Effector memory CD4-positive, alpha-beta T cell (primary cell): ENCODE measurements at regions not wholly inside any gene's neighbourhood (a gene's known extent, or its start where the extent isn't known, plus 50 kb on each side); places are given as distances from the start of the nearest gene placed in this dataset.

Experiments used
- DNase-seq, 3 donors: peaks; one replicate each; pipeline ENCODE4 v3.0.0-alpha.2; 2020
- H3K27ac ChIP-seq: 2 replicates; pipeline ENCODE4 v1.7.0; 2013; ENCODE audit warnings: mild to moderate bottlenecking, low read length, moderate library complexity; ENCODE audit not compliant: insufficient read depth, poor library complexity, severe bottlenecking
- H3K27me3 ChIP-seq: replicated peaks from 2 replicates; pipeline ENCODE4 v1.7.0; 2013; ENCODE audit warnings: mild to moderate bottlenecking, low read length; ENCODE audit not compliant: insufficient read depth, control insufficient read depth, poor library complexity, severe bottlenecking
- H3K36me3 ChIP-seq: 2 replicates; pipeline ENCODE4 v1.7.0; 2013; ENCODE audit warnings: mild to moderate bottlenecking, low read length, moderate library complexity; ENCODE audit not compliant: control insufficient read depth, insufficient read depth
- H3K4me1 ChIP-seq: 2 replicates; pipeline ENCODE4 v1.7.0; 2013; ENCODE audit warnings: low read length, mild to moderate bottlenecking; ENCODE audit not compliant: control insufficient read depth, insufficient read depth, poor library complexity, severe bottlenecking
- H3K4me3 ChIP-seq: 2 replicates; pipeline ENCODE4 v1.7.0; 2013; ENCODE audit warnings: low read length, low read depth, mild to moderate bottlenecking; ENCODE audit not compliant: insufficient read depth, poor library complexity, severe bottlenecking
- H3K9me3 ChIP-seq: 2 replicates; pipeline ENCODE4 v1.7.0; 2013; ENCODE audit warnings: mild to moderate bottlenecking, low read length, moderate library complexity; ENCODE audit not compliant: control insufficient read depth

DNA sequence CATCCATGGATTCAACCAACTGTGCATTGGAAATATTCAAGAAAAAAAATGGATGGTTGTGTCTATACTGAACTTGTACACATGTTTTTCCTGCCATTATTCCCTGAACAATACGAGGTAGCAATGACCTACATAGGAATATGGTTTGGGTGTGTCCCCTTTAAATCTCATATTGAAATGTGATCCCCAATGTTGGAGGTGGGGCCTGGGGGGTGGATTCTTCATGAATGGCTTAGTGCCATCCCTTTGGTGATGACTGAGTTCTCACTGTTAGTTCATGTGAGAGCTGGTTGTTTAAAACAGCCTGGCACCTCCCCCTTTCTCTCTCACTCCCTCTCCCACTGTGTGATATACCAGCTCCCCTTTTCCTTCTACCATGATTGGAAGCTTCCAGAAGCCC, 139.8 kb upstream of the BACH2 start:
- Histone ChIP-seq H3K36me3 (no peaks in the 10 kb centered on the region), H3K4me1 (no peaks in the 10 kb centered on the region), H3K27ac (no peak overlapping the region), H3K4me3 (no peak overlapping the region), H3K9me3 (no peaks in the 10 kb centered on the region), H3K27me3 (no peaks in the 10 kb centered on the region)
- no peak for DNase-seq

DNA sequence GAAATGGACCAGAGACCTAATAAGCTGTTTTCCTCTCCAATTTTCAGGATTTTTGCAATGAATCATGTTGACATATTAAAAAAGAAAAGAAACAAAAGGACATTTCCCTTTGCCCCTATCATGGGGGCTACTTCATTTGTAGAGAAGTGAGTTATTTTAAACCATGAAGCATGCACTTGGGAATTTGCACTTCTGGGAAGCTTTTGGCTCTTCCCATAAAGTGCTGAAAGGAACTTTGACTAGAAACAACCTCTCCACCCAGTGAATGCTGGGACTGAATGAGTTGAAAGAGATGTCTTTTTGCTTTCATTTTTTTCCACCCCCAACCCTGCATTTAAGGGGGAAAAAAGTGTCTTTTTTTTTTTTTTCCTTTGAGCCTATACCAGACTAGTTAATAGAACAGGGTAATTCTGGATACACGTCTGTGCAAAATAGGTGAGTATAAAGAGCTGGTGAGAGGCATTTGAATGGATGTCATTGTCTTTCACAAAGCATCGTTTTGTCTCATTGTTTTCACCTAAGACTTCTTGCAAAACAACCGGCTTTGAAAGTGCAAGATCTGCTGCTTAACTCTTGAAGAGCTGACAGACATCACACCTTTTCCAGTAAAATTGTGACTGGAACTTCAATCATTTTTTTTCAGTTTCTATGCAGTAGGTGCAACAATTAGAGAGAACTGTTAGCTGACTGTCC, 138.7 kb upstream of the BACH2 start:
- Histone ChIP-seq H3K36me3 (no peaks in the 10 kb centered on the region), H3K4me3 (no peak overlapping the region), H3K27me3 (no peaks in the 10 kb centered on the region), H3K9me3 (no peaks in the 10 kb centered on the region), H3K4me1 (no peaks in the 10 kb centered on the region), H3K27ac (no peak overlapping the region)
- DNase-seq, result no peak

DNA sequence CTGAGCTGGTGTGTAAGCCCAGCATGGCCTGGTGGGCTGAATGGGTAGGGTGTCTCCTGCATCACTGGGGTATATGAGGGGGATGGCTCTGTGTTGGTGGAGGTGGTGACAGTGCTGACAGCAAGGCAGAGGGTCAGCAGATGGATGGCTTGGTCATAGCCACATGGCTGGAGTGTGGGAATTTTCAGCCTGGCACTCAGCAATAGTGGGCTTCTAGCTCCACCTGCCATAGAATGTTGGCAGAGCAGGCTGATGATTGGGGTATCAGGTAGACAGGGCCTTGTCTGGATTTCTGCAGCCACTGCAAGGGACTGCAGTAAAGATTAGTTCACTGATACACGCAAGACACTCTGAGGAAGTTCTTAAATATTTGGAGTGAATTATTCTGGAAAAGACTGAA, 137.5 kb upstream of the BACH2 start:
- Histone ChIP-seq H3K4me1 (no peaks in the 10 kb centered on the region), H3K27ac (no peak overlapping the region), H3K36me3 (no peaks in the 10 kb centered on the region), H3K9me3 (no peaks in the 10 kb centered on the region), H3K4me3 (no peak overlapping the region), H3K27me3 (no peaks in the 10 kb centered on the region)
- no peak for DNase-seq

DNA sequence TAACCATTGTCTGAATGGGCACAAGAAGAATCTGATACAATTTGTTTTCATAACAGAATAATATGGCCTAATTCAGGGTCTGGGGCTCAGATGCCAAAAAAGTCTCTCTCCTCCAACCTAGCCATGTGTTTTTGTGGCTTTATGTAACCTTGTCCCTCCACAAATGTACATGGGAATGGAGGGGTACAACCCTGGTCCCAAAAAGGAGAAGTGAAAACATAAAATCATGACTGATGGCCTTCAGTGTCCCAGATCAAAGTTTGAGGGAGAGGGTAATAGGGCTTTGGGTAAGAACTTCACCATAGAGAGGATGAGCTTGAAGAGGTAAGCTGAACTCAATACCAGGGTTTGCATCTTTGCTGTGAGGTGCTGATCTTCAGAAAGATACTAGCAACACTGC, 136.3 kb upstream of the BACH2 start:
- Histone ChIP-seq H3K9me3 (no peaks in the 10 kb centered on the region), H3K4me3 (no peak overlapping the region), H3K27ac (no peak overlapping the region), H3K4me1 (no peaks in the 10 kb centered on the region), H3K36me3 (no peaks in the 10 kb centered on the region), H3K27me3 (no peaks in the 10 kb centered on the region)
- no peak for DNase-seq

DNA sequence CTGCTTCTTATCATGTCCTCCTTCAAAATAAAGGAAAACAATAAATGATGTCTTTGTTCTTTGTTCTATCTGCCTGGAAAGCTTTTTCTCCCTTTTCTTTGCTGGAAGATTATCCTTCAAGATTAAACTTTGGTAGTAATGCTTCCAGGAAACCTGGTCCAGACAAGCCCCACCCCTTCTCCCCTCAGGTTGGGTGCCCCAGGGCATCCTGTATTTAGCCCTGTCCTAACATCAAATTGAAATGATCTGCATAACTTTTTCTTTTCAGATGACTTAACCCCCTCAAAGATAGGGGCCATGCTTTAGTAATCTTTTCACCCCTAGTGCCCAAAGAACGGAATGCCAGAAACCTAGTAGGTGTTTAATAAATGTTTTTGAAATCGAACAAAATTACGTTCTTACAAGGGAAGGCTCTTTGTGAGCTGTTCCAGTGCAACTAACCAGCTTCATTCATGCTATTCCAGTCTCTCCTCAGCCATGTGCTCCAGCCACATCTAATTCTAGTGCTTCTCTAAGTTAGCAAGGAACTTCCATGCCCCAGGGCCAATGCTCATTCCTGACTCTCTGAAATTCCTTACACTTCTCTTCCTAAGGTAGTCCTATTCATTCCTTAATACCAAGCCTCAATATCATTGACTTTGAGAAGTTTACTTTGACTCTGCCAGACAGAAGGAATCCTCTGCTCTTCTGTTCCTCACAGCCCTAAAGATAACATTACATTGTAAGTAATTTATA, 135.6 kb upstream of the BACH2 start:
- Histone ChIP-seq H3K27me3 (no peaks in the 10 kb centered on the region), H3K4me1 (no peaks in the 10 kb centered on the region), H3K4me3 (no peak overlapping the region), H3K36me3 (no peaks in the 10 kb centered on the region), H3K9me3 (no peaks in the 10 kb centered on the region), H3K27ac (no peak overlapping the region)
- no peak for DNase-seq

DNA sequence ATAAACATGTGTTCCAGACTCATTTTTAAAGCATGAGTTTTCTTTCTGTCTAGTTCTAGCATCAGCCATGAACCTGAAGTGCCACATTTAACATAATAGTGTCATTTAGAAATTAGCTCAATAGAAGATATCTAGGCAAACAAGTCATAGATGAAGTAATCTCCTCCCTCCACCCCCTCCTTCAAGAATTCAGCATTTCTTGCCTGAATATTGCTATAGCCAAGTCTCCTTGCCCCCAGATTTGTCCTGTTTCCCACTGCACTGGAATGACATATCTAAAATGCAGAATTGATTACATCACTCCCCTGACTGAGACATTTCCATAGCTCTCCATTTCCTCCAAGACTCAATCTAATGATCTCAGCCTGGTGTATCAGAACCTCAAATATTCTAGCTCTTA, 134.9 kb upstream of the BACH2 start:
- Histone ChIP-seq H3K4me3 (no peak overlapping the region), H3K9me3 (no peaks in the 10 kb centered on the region), H3K27me3 (no peaks in the 10 kb centered on the region), H3K36me3 (no peaks in the 10 kb centered on the region), H3K4me1 (no peaks in the 10 kb centered on the region), H3K27ac (no peak overlapping the region)
- no peak for DNase-seq

DNA sequence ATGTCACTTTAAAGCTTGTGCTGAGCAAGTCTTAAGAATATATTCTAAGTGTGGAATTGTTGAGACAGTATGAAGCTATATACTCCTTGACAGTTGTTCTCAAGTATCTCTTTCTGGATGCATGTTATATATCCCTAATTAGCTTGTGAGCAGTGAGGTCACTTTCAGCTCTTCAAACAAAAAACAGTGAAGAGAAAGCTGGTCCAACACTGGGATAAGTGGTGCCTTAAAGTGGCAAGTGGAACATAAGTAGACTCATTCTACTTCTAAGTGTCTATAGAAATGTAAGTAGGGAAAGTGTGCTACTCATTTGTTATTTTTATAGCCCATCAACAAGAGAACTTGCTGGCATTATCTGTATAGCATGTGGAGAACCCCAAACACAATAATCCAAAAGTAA, 133.1 kb upstream of the BACH2 start:
- H3K27me3 ChIP-seq, result no peaks in the 10 kb centered on the region
- H3K4me3 ChIP-seq, result no peak overlapping the region
- H3K9me3 ChIP-seq, result no peaks in the 10 kb centered on the region
- no peak overlapping the region for H3K27ac ChIP-seq
- H3K4me1 ChIP-seq, result no peaks in the 10 kb centered on the region
- H3K36me3 ChIP-seq, result no peaks in the 10 kb centered on the region
- DNase-seq, result no peak

DNA sequence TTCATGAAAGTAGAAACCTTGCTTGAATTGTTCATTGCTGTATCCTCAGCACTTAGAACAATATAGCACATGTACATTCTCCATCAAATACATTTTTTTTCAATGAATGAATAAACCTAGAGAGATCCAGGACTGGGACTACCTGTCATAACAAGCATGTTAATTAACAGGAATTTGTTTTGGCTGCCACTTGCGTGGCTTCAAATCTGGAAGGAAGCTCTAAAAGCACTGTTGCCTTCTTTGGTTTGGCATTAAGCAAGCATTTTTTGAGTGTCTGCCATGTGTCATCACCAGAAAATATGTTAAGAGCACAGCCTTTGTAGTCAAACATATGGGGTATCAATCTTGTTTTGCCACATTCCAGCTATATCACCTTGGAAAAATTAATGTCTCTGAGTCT, 131.9 kb upstream of the BACH2 start:
- no peaks in the 10 kb centered on the region for H3K36me3 ChIP-seq
- no peaks in the 10 kb centered on the region for H3K4me1 ChIP-seq
- no peak for DNase-seq
- no peaks in the 10 kb centered on the region for H3K9me3 ChIP-seq
- H3K4me3 ChIP-seq, result no peak overlapping the region
- no peak overlapping the region for H3K27ac ChIP-seq
- H3K27me3 ChIP-seq, result no peaks in the 10 kb centered on the region

DNA sequence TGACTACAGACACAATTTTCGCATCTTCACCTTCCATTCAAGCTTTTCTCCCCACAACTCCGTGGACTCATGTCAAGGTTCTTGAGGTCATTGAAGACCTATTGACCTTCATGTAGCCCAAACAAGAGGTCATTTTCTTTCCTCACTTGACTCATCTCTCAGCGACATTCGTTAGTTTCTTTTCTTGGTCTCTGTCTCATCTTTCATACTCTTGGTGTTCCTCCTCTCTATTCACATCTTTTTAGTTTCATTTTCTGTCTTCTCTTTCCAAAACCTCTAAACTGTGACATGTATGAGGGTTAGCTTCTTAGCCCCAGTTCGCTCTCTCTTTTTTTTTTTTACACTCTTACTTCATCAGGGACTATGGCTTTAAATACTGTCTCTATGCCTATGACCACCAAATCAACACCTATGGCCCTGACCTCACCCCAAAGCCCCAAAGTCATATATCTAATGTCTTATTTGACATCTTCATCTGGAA, 128.6 kb upstream of the BACH2 start:
- Histone ChIP-seq H3K27ac (peak overlapping the region; percentile 53), H3K4me3 (peak overlapping the region; percentile 44)

DNA sequence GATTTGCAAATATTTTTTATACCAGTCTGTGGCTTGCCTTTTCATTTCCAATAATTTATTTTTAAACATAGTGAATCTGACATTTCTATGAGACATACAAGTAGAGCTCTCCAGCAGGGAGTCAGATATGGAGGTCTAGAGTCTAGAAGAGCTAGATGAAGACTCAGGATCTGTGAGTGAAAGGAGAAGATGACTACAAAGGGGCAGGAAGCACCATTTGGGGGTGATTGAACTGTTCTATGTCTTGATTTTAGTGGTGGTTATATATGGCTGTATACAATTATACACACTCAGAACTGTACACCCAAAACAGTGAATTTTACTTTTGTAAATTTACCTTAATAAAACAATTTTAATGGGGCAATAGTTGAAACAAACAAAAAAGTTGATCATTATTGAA, 127.9 kb upstream of the BACH2 start:
- H3K27me3 ChIP-seq, result no peaks in the 10 kb centered on the region
- no peaks in the 10 kb centered on the region for H3K4me1 ChIP-seq
- H3K36me3 ChIP-seq, result no peaks in the 10 kb centered on the region
- H3K27ac ChIP-seq, result peak overlapping the region; percentile 53
- H3K4me3 ChIP-seq, result peak overlapping the region; percentile 44
- no peak for DNase-seq
- H3K9me3 ChIP-seq, result no peaks in the 10 kb centered on the region

More for the DNA sequence above, 128.6 kb upstream of the BACH2 start:
- H3K9me3 ChIP-seq, result no peaks in the 10 kb centered on the region
- no peaks in the 10 kb centered on the region for H3K36me3 ChIP-seq
- no peaks in the 10 kb centered on the region for H3K4me1 ChIP-seq
- H3K27me3 ChIP-seq, result no peaks in the 10 kb centered on the region
- no peak for DNase-seq
